IPS DF 4.7 (cell line): ENCODE measurements at regions not wholly inside any gene's neighbourhood (a gene's known extent, or its start where the extent isn't known, plus 50 kb on each side); places are given as distances from the start of the nearest gene placed in this dataset.
"Not testable (repeated sequence)": the region's sequence is repeated elsewhere in the genome, so short reads cannot be mapped to it uniquely, and the experiment has no call there.

ENCODE experiments used
- DNase-seq: peaks from one replicate; pipeline ENCODE4 v3.0.0-alpha.2; 2013; ENCODE audit warnings: low spot score; ENCODE audit errors: extremely low read depth

- DNase-seq = no peak
Observed at GRCh38 chr1:215287362-215287761, 204.8 kb downstream of the KCNK2 start.

- no peak for DNase-seq
Observed at GRCh38 chr1:215290018-215290417, 207.5 kb downstream of the KCNK2 start.

GRCh38 chr1:215292932-215293331 lies 210.4 kb downstream of the KCNK2 start:
- DNase-seq = no peak

GRCh38 chr1:215306426-215306825 lies 223.9 kb downstream of the KCNK2 start:
- no peak for DNase-seq

GRCh38 chr1:215321802-215322201 lies 239.3 kb downstream of the KCNK2 start:
- DNase-seq = no peak

- DNase-seq = not testable (repeated sequence)
Observed at GRCh38 chr1:215323992-215324391, 241.5 kb downstream of the KCNK2 start.

- DNase-seq = no peak
Observed at GRCh38 chr1:215330426-215330825, 236.7 kb upstream of the KCTD3 start.

GRCh38 chr1:215344539-215344938 lies 222.6 kb upstream of the KCTD3 start:
- no peak for DNase-seq

- DNase-seq = no peak
Observed at GRCh38 chr1:215345208-215345607, 221.9 kb upstream of the KCTD3 start.

GRCh38 chr1:215345766-215346165 lies 221.3 kb upstream of the KCTD3 start:
- no peak for DNase-seq

GRCh38 chr1:215357901-215358300 lies 209.2 kb upstream of the KCTD3 start:
- no peak for DNase-seq

GRCh38 chr1:215358356-215358755 lies 208.7 kb upstream of the KCTD3 start:
- DNase-seq = no peak

- no peak for DNase-seq
Observed at GRCh38 chr1:215360031-215360430, 207.1 kb upstream of the KCTD3 start.

GRCh38 chr1:215360758-215361157 lies 206.3 kb upstream of the KCTD3 start:
- no peak for DNase-seq

GRCh38 chr1:215375381-215375780 lies 191.7 kb upstream of the KCTD3 start:
- no peak for DNase-seq

GRCh38 chr1:215376544-215377264 lies 190.4 kb upstream of the KCTD3 start:
- DNase-seq = no peak

- no peak for DNase-seq
Observed at GRCh38 chr1:215377746-215378145, 189.4 kb upstream of the KCTD3 start.

GRCh38 chr1:215380566-215380965 lies 186.5 kb upstream of the KCTD3 start:
- no peak for DNase-seq

GRCh38 chr1:215393476-215393875 lies 173.6 kb upstream of the KCTD3 start:
- DNase-seq = no peak

- no peak for DNase-seq
Observed at GRCh38 chr1:215394084-215394991, 172.8 kb upstream of the KCTD3 start.

GRCh38 chr1:215397106-215397505 lies 170.0 kb upstream of the KCTD3 start:
- DNase-seq = no peak

- DNase-seq = no peak
Observed at GRCh38 chr1:215397843-215398242, 169.3 kb upstream of the KCTD3 start.

GRCh38 chr1:215399787-215400186 lies 167.3 kb upstream of the KCTD3 start:
- no peak for DNase-seq
